ENCODE measurements at regions not wholly inside any gene's neighbourhood (a gene's known extent, or its start where the extent isn't known, plus 50 kb on each side); places are given as distances from the start of the nearest gene placed in this dataset.
A peak's percentile ranks its signal among the peaks of the same experiment; 100 is the strongest.
"Not testable (repeated sequence)": the region's sequence is repeated elsewhere in the genome, so short reads cannot be mapped to it uniquely, and the experiment has no call there.

- Mint-ChIP-seq H3K36me3 (ENCODE audit: low read depth) (no peaks in the 10 kb centered on the region), H3K9me3 (ENCODE audit: low read depth) (no peaks in the 10 kb centered on the region), H3K27ac (ENCODE audit: unreplicated experiment) (no peak overlapping the region), H3K27me3 (ENCODE audit: low read depth) (no peaks in the 10 kb centered on the region), H3K4me3 (ENCODE audit: unreplicated experiment) (no peak overlapping the region), H3K4me1 (ENCODE audit: low read depth) (peaks cover 17% of the 10 kb centered on the region)
- TF ChIP-seq, protein P1, sequence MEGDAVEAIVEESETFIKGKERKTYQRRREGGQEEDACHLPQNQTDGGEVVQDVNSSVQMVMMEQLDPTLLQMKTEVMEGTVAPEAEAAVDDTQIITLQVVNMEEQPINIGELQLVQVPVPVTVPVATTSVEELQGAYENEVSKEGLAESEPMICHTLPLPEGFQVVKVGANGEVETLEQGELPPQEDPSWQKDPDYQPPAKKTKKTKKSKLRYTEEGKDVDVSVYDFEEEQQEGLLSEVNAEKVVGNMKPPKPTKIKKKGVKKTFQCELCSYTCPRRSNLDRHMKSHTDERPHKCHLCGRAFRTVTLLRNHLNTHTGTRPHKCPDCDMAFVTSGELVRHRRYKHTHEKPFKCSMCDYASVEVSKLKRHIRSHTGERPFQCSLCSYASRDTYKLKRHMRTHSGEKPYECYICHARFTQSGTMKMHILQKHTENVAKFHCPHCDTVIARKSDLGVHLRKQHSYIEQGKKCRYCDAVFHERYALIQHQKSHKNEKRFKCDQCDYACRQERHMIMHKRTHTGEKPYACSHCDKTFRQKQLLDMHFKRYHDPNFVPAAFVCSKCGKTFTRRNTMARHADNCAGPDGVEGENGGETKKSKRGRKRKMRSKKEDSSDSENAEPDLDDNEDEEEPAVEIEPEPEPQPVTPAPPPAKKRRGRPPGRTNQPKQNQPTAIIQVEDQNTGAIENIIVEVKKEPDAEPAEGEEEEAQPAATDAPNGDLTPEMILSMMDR (IDR thresholded peaks at IDR 0.05), result no peak
- no peak for DNase-seq (ENCODE audit: low spot score)
These were observed 94.6 kb upstream of the IGFBPL1 start for GRCh38 chr9:38518826-38519225.

DNA sequence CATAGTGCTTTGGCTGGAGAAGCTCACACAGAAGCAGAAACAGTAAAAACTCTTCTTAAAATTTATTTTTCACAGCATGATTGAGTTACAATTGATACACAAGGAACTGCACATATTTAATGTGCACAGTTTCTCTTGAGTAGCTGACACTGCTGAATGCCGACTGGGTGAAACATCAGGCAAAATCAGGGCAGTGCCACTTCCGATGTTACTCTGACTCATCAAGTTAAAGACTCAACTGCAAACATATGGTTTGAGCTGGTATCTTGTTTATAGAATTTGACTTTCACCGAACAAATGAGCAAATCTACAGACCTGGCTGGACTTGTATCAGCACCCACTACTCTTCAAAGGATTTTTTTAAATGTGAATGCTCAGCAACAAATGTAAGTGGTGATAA is 92.0 kb upstream of the IGFBPL1 start:
- not testable (repeated sequence) for H3K9me3 Mint-ChIP-seq (ENCODE audit: low read depth); H3K27me3 Mint-ChIP-seq (ENCODE audit: low read depth); DNase-seq (ENCODE audit: low spot score); H3K36me3 Mint-ChIP-seq (ENCODE audit: low read depth)
- H3K27ac Mint-ChIP-seq (ENCODE audit: unreplicated experiment), result peak overlapping the region; percentile 66
- peak overlapping the region; percentile 24 for H3K4me3 Mint-ChIP-seq (ENCODE audit: unreplicated experiment)
- peaks cover 17% of the 10 kb centered on the region for H3K4me1 Mint-ChIP-seq (ENCODE audit: low read depth)

DNA sequence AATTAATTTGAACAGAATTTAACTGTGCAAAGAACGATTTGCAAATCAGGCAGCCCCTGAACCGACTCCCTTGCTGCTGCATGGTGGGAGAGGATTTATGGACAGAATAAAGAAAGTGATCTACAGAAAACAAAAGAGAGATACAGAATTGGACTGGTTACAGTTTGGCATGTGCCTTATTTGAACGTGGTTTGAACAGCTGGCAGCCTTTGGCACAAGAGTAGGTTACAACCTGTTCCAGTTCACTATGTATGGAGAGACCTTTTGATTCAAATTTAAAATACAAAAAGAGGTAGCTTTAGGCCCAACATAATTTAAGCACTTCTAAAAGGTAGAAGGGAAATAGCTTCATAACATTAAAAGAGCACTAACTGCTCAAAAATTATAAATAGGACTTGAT is 90.8 kb upstream of the IGFBPL1 start:
- H3K4me1 Mint-ChIP-seq (ENCODE audit: low read depth), result peaks cover 17% of the 10 kb centered on the region
- H3K4me3 Mint-ChIP-seq (ENCODE audit: unreplicated experiment); DNase-seq (ENCODE audit: low spot score); H3K36me3 Mint-ChIP-seq (ENCODE audit: low read depth); H3K9me3 Mint-ChIP-seq (ENCODE audit: low read depth); H3K27me3 Mint-ChIP-seq (ENCODE audit: low read depth); H3K27ac Mint-ChIP-seq (ENCODE audit: unreplicated experiment): not testable (repeated sequence)

- H3K4me3 Mint-ChIP-seq (ENCODE audit: unreplicated experiment); DNase-seq (ENCODE audit: low spot score); H3K27me3 Mint-ChIP-seq (ENCODE audit: low read depth); H3K36me3 Mint-ChIP-seq (ENCODE audit: low read depth); H3K27ac Mint-ChIP-seq (ENCODE audit: unreplicated experiment); H3K4me1 Mint-ChIP-seq (ENCODE audit: low read depth); H3K9me3 Mint-ChIP-seq (ENCODE audit: low read depth): not testable (repeated sequence)
These were observed 86.1 kb upstream of the IGFBPL1 start for GRCh38 chr9:38510340-38510739.

GRCh38 chr9:38507587-38507986 is 83.3 kb upstream of the IGFBPL1 start:
- no peaks in the 10 kb centered on the region for H3K9me3 Mint-ChIP-seq (ENCODE audit: low read depth)
- H3K4me1 Mint-ChIP-seq (ENCODE audit: low read depth), result no peaks in the 10 kb centered on the region
- peaks cover 1% of the 10 kb centered on the region for H3K36me3 Mint-ChIP-seq (ENCODE audit: low read depth)
- no peak overlapping the region for H3K27ac Mint-ChIP-seq (ENCODE audit: unreplicated experiment)
- H3K4me3 Mint-ChIP-seq (ENCODE audit: unreplicated experiment), result no peak overlapping the region
- TF ChIP-seq, protein P1 (IDR thresholded peaks at IDR 0.05), result no peak
- no peak for DNase-seq (ENCODE audit: low spot score)
- no peaks in the 10 kb centered on the region for H3K27me3 Mint-ChIP-seq (ENCODE audit: low read depth)

DNA sequence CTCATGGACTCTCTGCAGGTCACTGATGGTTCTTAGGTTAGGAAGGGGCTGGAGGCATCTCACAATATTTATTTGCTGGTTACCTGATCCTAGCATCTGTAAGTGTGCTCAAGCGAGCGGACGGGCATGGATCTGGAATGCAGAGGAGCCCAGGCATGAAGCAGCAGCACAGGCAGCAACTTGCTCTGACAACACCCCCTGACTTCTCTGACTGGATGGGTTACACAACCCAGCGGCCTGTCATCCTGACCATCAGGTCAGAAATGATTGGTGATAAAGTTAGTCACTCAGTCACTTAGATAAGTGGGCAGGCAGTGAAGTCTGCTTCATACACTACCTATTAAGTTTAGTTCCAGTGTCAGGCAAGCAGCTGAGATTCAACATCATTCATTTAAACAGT is 75.9 kb upstream of the IGFBPL1 start:
- H3K36me3 Mint-ChIP-seq (ENCODE audit: low read depth); DNase-seq (ENCODE audit: low spot score); H3K4me3 Mint-ChIP-seq (ENCODE audit: unreplicated experiment); H3K27me3 Mint-ChIP-seq (ENCODE audit: low read depth); H3K27ac Mint-ChIP-seq (ENCODE audit: unreplicated experiment); H3K9me3 Mint-ChIP-seq (ENCODE audit: low read depth); H3K4me1 Mint-ChIP-seq (ENCODE audit: low read depth): not testable (repeated sequence)

DNA sequence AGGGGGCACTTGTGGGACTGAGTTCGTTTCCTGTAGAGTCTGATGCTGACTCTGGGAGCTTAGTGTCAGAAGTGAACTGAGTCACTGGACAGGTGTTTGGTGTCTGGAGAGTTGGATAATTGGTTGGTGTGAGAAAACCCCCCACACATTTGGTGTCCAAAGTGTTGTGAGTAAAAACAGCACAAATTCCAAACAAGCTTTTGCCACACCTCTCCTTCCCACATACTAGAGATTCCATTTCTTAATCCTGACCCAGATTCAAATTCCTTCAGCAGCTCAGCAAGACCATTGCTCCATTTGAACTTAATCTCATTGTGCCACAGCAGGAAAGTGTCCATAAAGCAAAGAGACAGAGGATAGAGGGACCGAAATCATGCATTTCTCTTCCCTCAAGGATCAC is 74.3 kb upstream of the IGFBPL1 start:
- not testable (repeated sequence) for H3K4me3 Mint-ChIP-seq (ENCODE audit: unreplicated experiment); DNase-seq (ENCODE audit: low spot score); H3K4me1 Mint-ChIP-seq (ENCODE audit: low read depth); H3K27me3 Mint-ChIP-seq (ENCODE audit: low read depth); H3K9me3 Mint-ChIP-seq (ENCODE audit: low read depth); H3K36me3 Mint-ChIP-seq (ENCODE audit: low read depth); H3K27ac Mint-ChIP-seq (ENCODE audit: unreplicated experiment)

- Mint-ChIP-seq H3K4me1 (ENCODE audit: low read depth) (peaks cover 8% of the 10 kb centered on the region), H3K27me3 (ENCODE audit: low read depth) (peaks cover 10% of the 10 kb centered on the region), H3K9me3 (ENCODE audit: low read depth) (peaks cover 9% of the 10 kb centered on the region), H3K27ac (ENCODE audit: unreplicated experiment) (no peak overlapping the region), H3K36me3 (ENCODE audit: low read depth) (peaks cover 4% of the 10 kb centered on the region), H3K4me3 (ENCODE audit: unreplicated experiment) (no peak overlapping the region)
- DNase-seq (ENCODE audit: low spot score), result no peak
- TF ChIP-seq, protein P1 (IDR thresholded peaks at IDR 0.05), result no peak
These were observed 64.8 kb upstream of the IGFBPL1 start for GRCh38 chr9:38489057-38489456.
